GM23338 (cell line): ENCODE measurements at regions not wholly inside any gene's neighbourhood (a gene's known extent, or its start where the extent isn't known, plus 50 kb on each side); places are given as distances from the start of the nearest gene placed in this dataset.

ENCODE experiments used
- ATAC-seq: fragments of 200-7000 bp; cut with Tn5 transposase; 3 replicates; pipeline ENCODE4 v1.9.1; 2020
- DNase-seq: peaks from one replicate; pipeline ENCODE4 v3.0.0-alpha.2; 2015; ENCODE audit warnings: low spot score
- H2AFZ ChIP-seq: fragments of 200-600 bp; sonication (generic); 2 replicates; pipeline ENCODE4 v1.8.0; 2016; ENCODE audit warnings: antibody characterized with exemption, mild to moderate bottlenecking, moderate library complexity
- H3F3A ChIP-seq: fragments of 200-600 bp; sonication (generic); replicated peaks from 2 replicates; pipeline ENCODE4 v1.8.0; 2017; ENCODE audit warnings: antibody characterized with exemption, mixed run types, low read depth
- H3K27ac ChIP-seq: fragments of 200-600 bp; sonication (generic); 2 replicates; pipeline ENCODE4 v1.6.1; 2016; ENCODE audit warnings: low read depth
- H3K27me3 ChIP-seq: fragments of 200-600 bp; sonication (generic); 2 replicates; pipeline ENCODE4 v1.8.0; 2016; ENCODE audit warnings: mild to moderate bottlenecking, mixed run types, moderate library complexity; ENCODE audit not compliant: insufficient read depth
- H3K36me3 ChIP-seq: fragments of 200-600 bp; sonication (generic); 2 replicates; pipeline ENCODE4 v1.8.0; 2016; ENCODE audit warnings: mild to moderate bottlenecking; ENCODE audit not compliant: insufficient read depth
- H3K4me1 ChIP-seq: fragments of 200-600 bp; sonication (generic); 2 replicates; pipeline ENCODE4 v1.8.0; 2016; ENCODE audit warnings: mild to moderate bottlenecking, moderate library complexity; ENCODE audit not compliant: insufficient read depth
- H3K4me2 ChIP-seq: fragments of 200-600 bp; sonication (generic); 2 replicates; pipeline ENCODE4 v1.7.1; 2017; ENCODE audit warnings: mixed run types
- H3K4me3 ChIP-seq: fragments of 200-600 bp; sonication (generic); 2 replicates; pipeline ENCODE4 v1.6.1; 2016; ENCODE audit warnings: mixed run types
- H3K79me2 ChIP-seq: fragments of 200-600 bp; sonication (generic); replicated peaks from 2 replicates; pipeline ENCODE4 v1.8.0; 2017; ENCODE audit warnings: mild to moderate bottlenecking; ENCODE audit not compliant: insufficient read depth
- H3K9me2 ChIP-seq: fragments of 200-600 bp; sonication (generic); 2 replicates; pipeline ENCODE4 v1.8.0; 2017; ENCODE audit not compliant: insufficient read depth
- H4K20me1 ChIP-seq: fragments of 200-600 bp; sonication (generic); replicated peaks from 2 replicates; pipeline ENCODE4 v1.8.0; 2017; ENCODE audit warnings: mild to moderate bottlenecking; ENCODE audit not compliant: insufficient read depth
- H3K27ac Mint-ChIP-seq: 2 replicates; pipeline ENCODE4 v1.8.0; 2020; ENCODE audit warnings: inconsistent platforms, mild to moderate bottlenecking, moderate library complexity, mixed read lengths
- H3K27me3 Mint-ChIP-seq: 3 replicates; pipeline ENCODE4 v1.8.0; 2022; ENCODE audit warnings: low read depth, mild to moderate bottlenecking, moderate library complexity, mixed read lengths, inconsistent platforms; ENCODE audit not compliant: insufficient read depth, poor library complexity
- H3K36me3 Mint-ChIP-seq: 3 replicates; pipeline ENCODE4 v1.8.0; 2021; ENCODE audit warnings: low read depth, mild to moderate bottlenecking, inconsistent platforms, moderate library complexity, mixed read lengths
- H3K4me1 Mint-ChIP-seq: 3 replicates; pipeline ENCODE4 v1.8.0; 2020; ENCODE audit warnings: mild to moderate bottlenecking, inconsistent platforms, mixed read lengths
- H3K4me3 Mint-ChIP-seq: 3 replicates; pipeline ENCODE4 v1.8.0; 2021; ENCODE audit warnings: moderate library complexity, mild to moderate bottlenecking, inconsistent platforms, mixed read lengths
- H3K9me3 Mint-ChIP-seq: 3 replicates; pipeline ENCODE4 v1.8.0; 2020; ENCODE audit warnings: moderate library complexity, mild to moderate bottlenecking, inconsistent platforms, mixed read lengths
- CREB1 ChIP-seq: fragments of 250-450 bp; sonication (Bioruptor Pico); IDR thresholded peaks from 2 replicates; pipeline ENCODE4 v1.5.0; 2020; ENCODE audit warnings: low read depth, mild to moderate bottlenecking, moderate library complexity
- EZH2phosphoT487 ChIP-seq: fragments of 200-600 bp; sonication (generic); IDR thresholded peaks from one replicate; pipeline ENCODE4 v1.8.1; 2018; ENCODE audit warnings: antibody characterized with exemption; ENCODE audit not compliant: unreplicated experiment
- JUNB ChIP-seq: IDR thresholded peaks from one replicate; pipeline ENCODE4 v1.6.1; 2016; ENCODE audit warnings: antibody characterized with exemption; ENCODE audit not compliant: unreplicated experiment
- NANOG ChIP-seq: IDR thresholded peaks from 2 replicates; pipeline ENCODE4 v1.6.1; 2016; ENCODE audit warnings: antibody characterized with exemption, borderline replicate concordance
- POLR2AphosphoS5 ChIP-seq: IDR thresholded peaks from 2 replicates; pipeline ENCODE4 v1.6.1; 2016; ENCODE audit warnings: antibody characterized with exemption, low read depth
- STAT1 ChIP-seq: IDR thresholded peaks from one replicate; pipeline ENCODE4 v1.6.1; 2016; ENCODE audit warnings: antibody characterized with exemption; ENCODE audit not compliant: unreplicated experiment
- ZNF114 ChIP-seq: fragments of 250-450 bp; sonication (Bioruptor Pico); IDR thresholded peaks from 2 replicates; pipeline ENCODE4 v1.5.0; 2020; ENCODE audit warnings: mild to moderate bottlenecking, moderate library complexity
- ZNF331 ChIP-seq: fragments of 250-450 bp; sonication (Bioruptor Pico); IDR thresholded peaks from 2 replicates; pipeline ENCODE4 v1.5.0; 2020; ENCODE audit warnings: low read depth, mild to moderate bottlenecking, moderate library complexity
- TF ChIP-seq, protein P1 (sequence below): fragments of 250-450 bp; sonication (Bioruptor Pico); IDR thresholded peaks from 2 replicates; pipeline ENCODE4 v1.5.0; 2020; ENCODE audit warnings: mild to moderate bottlenecking, moderate library complexity
- TF ChIP-seq, protein P2 (sequence below): IDR thresholded peaks from 2 replicates; pipeline ENCODE4 v1.6.1; 2016; ENCODE audit warnings: antibody characterized with exemption
- TF ChIP-seq, protein P3 (sequence below): IDR thresholded peaks from one replicate; pipeline ENCODE4 v1.6.1; 2018; ENCODE audit warnings: antibody characterized with exemption; ENCODE audit not compliant: unreplicated experiment
- TF ChIP-seq, protein P4 (sequence below), 2 experiments: fragments of 200-600 bp in 1 of 2; sonication (generic) in 1 of 2; conservative IDR thresholded peaks; 2 replicates each; pipeline versions ENCODE4 v1.5.1 to v1.6.1; 2016 to 2017; ENCODE audit warnings: antibody characterized with exemption in 2 of 2, low read depth in 2 of 2, mild to moderate bottlenecking in 2 of 2, moderate library complexity in 1 of 2

GRCh38 chr15:29348336-29348914, 78.8 kb upstream of the NSMCE3 start:
- Histone ChIP-seq H3K4me1 (peaks cover 22% of the 10 kb centered on the region), H2AFZ (no peak overlapping the region; the same call in 1 of the 2 replicates), H3K9me2 (no peaks in the 10 kb centered on the region), H3K27ac (no peak overlapping the region), H3K79me2 (no peaks in the 10 kb centered on the region), H3F3A (no peaks in the 10 kb centered on the region), H3K36me3 (no peaks in the 10 kb centered on the region), H4K20me1 (no peaks in the 10 kb centered on the region), H3K4me2 (no peak overlapping the region), H3K27me3 (no peaks in the 10 kb centered on the region), H3K4me3 (no peak overlapping the region)
- H3K27ac Mint-ChIP-seq = no peak overlapping the region; the same call in 1 of the 2 replicates
- DNase-seq (peak; percentile 29), ATAC-seq (peak; percentile 16)
- H3K4me3 Mint-ChIP-seq = no peak overlapping the region
- no peaks in the 10 kb centered on the region for H3K9me3 Mint-ChIP-seq
- H3K36me3 Mint-ChIP-seq = no peaks in the 10 kb centered on the region
- H3K27me3 Mint-ChIP-seq = peaks cover 10% of the 10 kb centered on the region
- peaks cover 49% of the 10 kb centered on the region for H3K4me1 Mint-ChIP-seq
- TF ChIP-seq JUNB (no peak), CREB1 (CRISPR knock-in tag) (no peak), ZNF331 (CRISPR knock-in tag) (no peak), NANOG (no peak), EZH2phosphoT487 (no peak), STAT1 (no peak), ZNF114 (CRISPR knock-in tag) (no peak), POLR2AphosphoS5 (no peak)
- TF ChIP-seq, protein P1, sequence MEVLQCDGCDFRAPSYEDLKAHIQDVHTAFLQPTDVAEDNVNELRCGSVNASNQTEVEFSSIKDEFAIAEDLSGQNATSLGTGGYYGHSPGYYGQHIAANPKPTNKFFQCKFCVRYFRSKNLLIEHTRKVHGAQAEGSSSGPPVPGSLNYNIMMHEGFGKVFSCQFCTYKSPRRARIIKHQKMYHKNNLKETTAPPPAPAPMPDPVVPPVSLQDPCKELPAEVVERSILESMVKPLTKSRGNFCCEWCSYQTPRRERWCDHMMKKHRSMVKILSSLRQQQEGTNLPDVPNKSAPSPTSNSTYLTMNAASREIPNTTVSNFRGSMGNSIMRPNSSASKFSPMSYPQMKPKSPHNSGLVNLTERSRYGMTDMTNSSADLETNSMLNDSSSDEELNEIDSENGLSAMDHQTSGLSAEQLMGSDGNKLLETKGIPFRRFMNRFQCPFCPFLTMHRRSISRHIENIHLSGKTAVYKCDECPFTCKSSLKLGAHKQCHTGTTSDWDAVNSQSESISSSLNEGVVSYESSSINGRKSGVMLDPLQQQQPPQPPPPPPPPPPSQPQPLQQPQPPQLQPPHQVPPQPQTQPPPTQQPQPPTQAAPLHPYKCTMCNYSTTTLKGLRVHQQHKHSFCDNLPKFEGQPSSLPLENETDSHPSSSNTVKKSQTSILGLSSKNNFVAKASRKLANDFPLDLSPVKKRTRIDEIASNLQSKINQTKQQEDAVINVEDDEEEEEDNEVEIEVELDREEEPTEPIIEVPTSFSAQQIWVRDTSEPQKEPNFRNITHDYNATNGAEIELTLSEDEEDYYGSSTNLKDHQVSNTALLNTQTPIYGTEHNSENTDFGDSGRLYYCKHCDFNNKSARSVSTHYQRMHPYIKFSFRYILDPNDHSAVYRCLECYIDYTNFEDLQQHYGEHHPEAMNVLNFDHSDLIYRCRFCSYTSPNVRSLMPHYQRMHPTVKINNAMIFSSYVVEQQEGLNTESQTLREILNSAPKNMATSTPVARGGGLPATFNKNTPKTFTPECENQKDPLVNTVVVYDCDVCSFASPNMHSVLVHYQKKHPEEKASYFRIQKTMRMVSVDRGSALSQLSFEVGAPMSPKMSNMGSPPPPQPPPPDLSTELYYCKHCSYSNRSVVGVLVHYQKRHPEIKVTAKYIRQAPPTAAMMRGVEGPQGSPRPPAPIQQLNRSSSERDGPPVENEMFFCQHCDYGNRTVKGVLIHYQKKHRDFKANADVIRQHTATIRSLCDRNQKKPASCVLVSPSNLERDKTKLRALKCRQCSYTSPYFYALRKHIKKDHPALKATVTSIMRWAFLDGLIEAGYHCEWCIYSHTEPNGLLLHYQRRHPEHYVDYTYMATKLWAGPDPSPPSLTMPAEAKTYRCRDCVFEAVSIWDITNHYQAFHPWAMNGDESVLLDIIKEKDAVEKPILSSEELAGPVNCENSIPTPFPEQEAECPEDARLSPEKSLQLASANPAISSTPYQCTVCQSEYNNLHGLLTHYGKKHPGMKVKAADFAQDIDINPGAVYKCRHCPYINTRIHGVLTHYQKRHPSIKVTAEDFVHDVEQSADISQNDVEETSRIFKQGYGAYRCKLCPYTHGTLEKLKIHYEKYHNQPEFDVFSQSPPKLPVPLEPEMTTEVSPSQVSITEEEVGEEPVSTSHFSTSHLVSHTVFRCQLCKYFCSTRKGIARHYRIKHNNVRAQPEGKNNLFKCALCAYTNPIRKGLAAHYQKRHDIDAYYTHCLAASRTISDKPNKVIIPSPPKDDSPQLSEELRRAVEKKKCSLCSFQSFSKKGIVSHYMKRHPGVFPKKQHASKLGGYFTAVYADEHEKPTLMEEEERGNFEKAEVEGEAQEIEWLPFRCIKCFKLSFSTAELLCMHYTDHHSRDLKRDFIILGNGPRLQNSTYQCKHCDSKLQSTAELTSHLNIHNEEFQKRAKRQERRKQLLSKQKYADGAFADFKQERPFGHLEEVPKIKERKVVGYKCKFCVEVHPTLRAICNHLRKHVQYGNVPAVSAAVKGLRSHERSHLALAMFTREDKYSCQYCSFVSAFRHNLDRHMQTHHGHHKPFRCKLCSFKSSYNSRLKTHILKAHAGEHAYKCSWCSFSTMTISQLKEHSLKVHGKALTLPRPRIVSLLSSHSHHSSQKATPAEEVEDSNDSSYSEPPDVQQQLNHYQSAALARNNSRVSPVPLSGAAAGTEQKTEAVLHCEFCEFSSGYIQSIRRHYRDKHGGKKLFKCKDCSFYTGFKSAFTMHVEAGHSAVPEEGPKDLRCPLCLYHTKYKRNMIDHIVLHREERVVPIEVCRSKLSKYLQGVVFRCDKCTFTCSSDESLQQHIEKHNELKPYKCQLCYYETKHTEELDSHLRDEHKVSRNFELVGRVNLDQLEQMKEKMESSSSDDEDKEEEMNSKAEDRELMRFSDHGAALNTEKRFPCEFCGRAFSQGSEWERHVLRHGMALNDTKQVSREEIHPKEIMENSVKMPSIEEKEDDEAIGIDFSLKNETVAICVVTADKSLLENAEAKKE = no peak
- TF ChIP-seq, protein P2, sequence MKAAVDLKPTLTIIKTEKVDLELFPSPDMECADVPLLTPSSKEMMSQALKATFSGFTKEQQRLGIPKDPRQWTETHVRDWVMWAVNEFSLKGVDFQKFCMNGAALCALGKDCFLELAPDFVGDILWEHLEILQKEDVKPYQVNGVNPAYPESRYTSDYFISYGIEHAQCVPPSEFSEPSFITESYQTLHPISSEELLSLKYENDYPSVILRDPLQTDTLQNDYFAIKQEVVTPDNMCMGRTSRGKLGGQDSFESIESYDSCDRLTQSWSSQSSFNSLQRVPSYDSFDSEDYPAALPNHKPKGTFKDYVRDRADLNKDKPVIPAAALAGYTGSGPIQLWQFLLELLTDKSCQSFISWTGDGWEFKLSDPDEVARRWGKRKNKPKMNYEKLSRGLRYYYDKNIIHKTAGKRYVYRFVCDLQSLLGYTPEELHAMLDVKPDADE = no peak
- TF ChIP-seq, protein P3, sequence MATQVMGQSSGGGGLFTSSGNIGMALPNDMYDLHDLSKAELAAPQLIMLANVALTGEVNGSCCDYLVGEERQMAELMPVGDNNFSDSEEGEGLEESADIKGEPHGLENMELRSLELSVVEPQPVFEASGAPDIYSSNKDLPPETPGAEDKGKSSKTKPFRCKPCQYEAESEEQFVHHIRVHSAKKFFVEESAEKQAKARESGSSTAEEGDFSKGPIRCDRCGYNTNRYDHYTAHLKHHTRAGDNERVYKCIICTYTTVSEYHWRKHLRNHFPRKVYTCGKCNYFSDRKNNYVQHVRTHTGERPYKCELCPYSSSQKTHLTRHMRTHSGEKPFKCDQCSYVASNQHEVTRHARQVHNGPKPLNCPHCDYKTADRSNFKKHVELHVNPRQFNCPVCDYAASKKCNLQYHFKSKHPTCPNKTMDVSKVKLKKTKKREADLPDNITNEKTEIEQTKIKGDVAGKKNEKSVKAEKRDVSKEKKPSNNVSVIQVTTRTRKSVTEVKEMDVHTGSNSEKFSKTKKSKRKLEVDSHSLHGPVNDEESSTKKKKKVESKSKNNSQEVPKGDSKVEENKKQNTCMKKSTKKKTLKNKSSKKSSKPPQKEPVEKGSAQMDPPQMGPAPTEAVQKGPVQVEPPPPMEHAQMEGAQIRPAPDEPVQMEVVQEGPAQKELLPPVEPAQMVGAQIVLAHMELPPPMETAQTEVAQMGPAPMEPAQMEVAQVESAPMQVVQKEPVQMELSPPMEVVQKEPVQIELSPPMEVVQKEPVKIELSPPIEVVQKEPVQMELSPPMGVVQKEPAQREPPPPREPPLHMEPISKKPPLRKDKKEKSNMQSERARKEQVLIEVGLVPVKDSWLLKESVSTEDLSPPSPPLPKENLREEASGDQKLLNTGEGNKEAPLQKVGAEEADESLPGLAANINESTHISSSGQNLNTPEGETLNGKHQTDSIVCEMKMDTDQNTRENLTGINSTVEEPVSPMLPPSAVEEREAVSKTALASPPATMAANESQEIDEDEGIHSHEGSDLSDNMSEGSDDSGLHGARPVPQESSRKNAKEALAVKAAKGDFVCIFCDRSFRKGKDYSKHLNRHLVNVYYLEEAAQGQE = no peak
- TF ChIP-seq, protein P4, sequence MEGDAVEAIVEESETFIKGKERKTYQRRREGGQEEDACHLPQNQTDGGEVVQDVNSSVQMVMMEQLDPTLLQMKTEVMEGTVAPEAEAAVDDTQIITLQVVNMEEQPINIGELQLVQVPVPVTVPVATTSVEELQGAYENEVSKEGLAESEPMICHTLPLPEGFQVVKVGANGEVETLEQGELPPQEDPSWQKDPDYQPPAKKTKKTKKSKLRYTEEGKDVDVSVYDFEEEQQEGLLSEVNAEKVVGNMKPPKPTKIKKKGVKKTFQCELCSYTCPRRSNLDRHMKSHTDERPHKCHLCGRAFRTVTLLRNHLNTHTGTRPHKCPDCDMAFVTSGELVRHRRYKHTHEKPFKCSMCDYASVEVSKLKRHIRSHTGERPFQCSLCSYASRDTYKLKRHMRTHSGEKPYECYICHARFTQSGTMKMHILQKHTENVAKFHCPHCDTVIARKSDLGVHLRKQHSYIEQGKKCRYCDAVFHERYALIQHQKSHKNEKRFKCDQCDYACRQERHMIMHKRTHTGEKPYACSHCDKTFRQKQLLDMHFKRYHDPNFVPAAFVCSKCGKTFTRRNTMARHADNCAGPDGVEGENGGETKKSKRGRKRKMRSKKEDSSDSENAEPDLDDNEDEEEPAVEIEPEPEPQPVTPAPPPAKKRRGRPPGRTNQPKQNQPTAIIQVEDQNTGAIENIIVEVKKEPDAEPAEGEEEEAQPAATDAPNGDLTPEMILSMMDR (conservative IDR thresholded peaks at IDR 0.05; ENCODE audit: low read depth in 2 of 2) = no peak
